Panc1 (cell line): ENCODE measurements at regions not wholly inside any gene's neighbourhood (a gene's known extent, or its start where the extent isn't known, plus 50 kb on each side); places are given as distances from the start of the nearest gene placed in this dataset.

Experiments
- ATAC-seq: fragments of 200-7000 bp; cut with Tn5 transposase; 2 replicates; pipeline ENCODE4 v1.9.1; 2020; ENCODE audit warnings: mild to moderate bottlenecking, moderate library complexity
- BruUV-seq: library from RNA; stranded (reverse); fragments of 400-500 nt; replicated peaks from 2 replicates; lab custom pipeline; 2021; lab: Mats Ljungman, UMichigan
- CTCF ChIA-PET: fragments of 300-600 bp; sonication (Branson Sonifier 250); formaldehyde crosslinking; loops from one replicate; lab custom pipeline; 2022; ENCODE audit warnings: antibody characterized with exemption; lab: Charles Lee
- POLR2A ChIA-PET: fragments of 300-600 bp; sonication (Branson Sonifier 250); formaldehyde crosslinking; loops from one replicate; lab custom pipeline; 2022; ENCODE audit warnings: antibody characterized with exemption; lab: Charles Lee
- DNase-seq: peaks from one replicate; pipeline ENCODE4 v3.0.0-alpha.2; 2010; ENCODE audit warnings: low read depth, low spot score
- H3K27ac ChIP-seq: 2 replicates; pipeline ENCODE4 v1.5.1; 2011; ENCODE audit warnings: mild to moderate bottlenecking, low read length, inconsistent platforms
- H3K27me3 ChIP-seq: fragments of 200-500 bp; sonication (Bioruptor generic); 2 replicates; pipeline ENCODE4 v1.6.0; 2014; ENCODE audit warnings: low read length, inconsistent platforms; ENCODE audit not compliant: control insufficient read depth, insufficient read depth
- H3K36me3 ChIP-seq: fragments of 200-500 bp; sonication (Bioruptor generic); 2 replicates; pipeline ENCODE4 v1.5.1; 2014; ENCODE audit warnings: inconsistent platforms, mild to moderate bottlenecking, low read length, moderate library complexity; ENCODE audit not compliant: control insufficient read depth, insufficient read depth
- H3K4me1 ChIP-seq: 2 replicates; pipeline ENCODE4 v1.5.1; 2011; ENCODE audit warnings: inconsistent platforms, mild to moderate bottlenecking, low read length, moderate library complexity; ENCODE audit not compliant: control insufficient read depth, insufficient read depth
- H3K4me3 ChIP-seq, 2 experiments: 2 replicates each; pipeline ENCODE4 v1.5.1; 2011 to 2012; ENCODE audit warnings: low read depth in 2 of 2, low read length in 2 of 2, mild to moderate bottlenecking in 2 of 2, inconsistent platforms in 1 of 2, moderate library complexity in 1 of 2
- H3K9me3 ChIP-seq: fragments of 200-500 bp; sonication (Bioruptor generic); 2 replicates; pipeline ENCODE4 v1.5.1; 2014; ENCODE audit warnings: low read depth, mild to moderate bottlenecking, inconsistent platforms, low read length, moderate library complexity; ENCODE audit not compliant: control insufficient read depth, insufficient read depth
- POLR2AphosphoS5 ChIP-seq: IDR thresholded peaks from 2 replicates; pipeline ENCODE4 v1.6.1; 2012; ENCODE audit warnings: mild to moderate bottlenecking, low read depth, low read length, moderate library complexity
- SIN3A ChIP-seq: IDR thresholded peaks from 2 replicates; pipeline ENCODE4 v1.6.1; 2012; ENCODE audit warnings: low read depth, mild to moderate bottlenecking, low read length, moderate library complexity, borderline replicate concordance; ENCODE audit not compliant: insufficient read depth
- TCF7L2 ChIP-seq: IDR thresholded peaks from 2 replicates; pipeline ENCODE4 v1.6.1; 2011; ENCODE audit warnings: mild to moderate bottlenecking, low read depth, low read length, inconsistent platforms
- in situ Hi-C: cut with HindIII; loops from 2 replicates; pipeline ENCODE4 v1.10.0; 2016; ENCODE audit warnings: low sequenced_read_pairs, low pct_unique_long_range_greater_than_20kb
- intact Hi-C: fragments of 100-400 bp; cut with micrococcal nuclease; formaldehyde crosslinking; loops from one replicate; pipeline ENCODE4 v1.10.0; 2022; ENCODE audit not compliant: unreplicated experiment
- TF ChIP-seq, protein P1 (sequence below): fragments of 450-650 bp; IDR thresholded peaks from 2 replicates; pipeline ENCODE4 v1.5.1; 2017; ENCODE audit warnings: mild to moderate bottlenecking
- TF ChIP-seq, protein P2 (sequence below), 2 experiments: IDR thresholded peaks; 2 replicates each; pipeline ENCODE4 v1.6.1; 2011 to 2012; ENCODE audit warnings: low read depth in 2 of 2, control low read depth in 1 of 2, low read length in 1 of 2, mild to moderate bottlenecking in 1 of 2, moderate library complexity in 1 of 2; ENCODE audit not compliant: insufficient read depth in 1 of 2

GRCh38 chr5:121188849-121189248 is 662.8 kb upstream of the FTMT start:
- H3K36me3 ChIP-seq = no peaks in the 10 kb centered on the region
- ChIA-PET CTCF (no interaction called here), POLR2A (interaction anchor here (0.6 kb wide), 1 partner anchor 156 kb away, joined by 3 read pairs; no protein-coding TSS in a partner anchor)
- DNase-seq = no peak
- H3K4me3 ChIP-seq = no peak overlapping the region
- intact Hi-C loops = no loop called here
- H3K9me3 ChIP-seq = no peaks in the 10 kb centered on the region
- no peak for ATAC-seq
- in situ Hi-C loops = no loop called here
- no peaks in the 10 kb centered on the region for H3K27me3 ChIP-seq
- H3K4me1 ChIP-seq = no peaks in the 10 kb centered on the region
- no TSS peak for BruUV-seq
- no peak overlapping the region for H3K27ac ChIP-seq
- TF ChIP-seq, protein P1, sequence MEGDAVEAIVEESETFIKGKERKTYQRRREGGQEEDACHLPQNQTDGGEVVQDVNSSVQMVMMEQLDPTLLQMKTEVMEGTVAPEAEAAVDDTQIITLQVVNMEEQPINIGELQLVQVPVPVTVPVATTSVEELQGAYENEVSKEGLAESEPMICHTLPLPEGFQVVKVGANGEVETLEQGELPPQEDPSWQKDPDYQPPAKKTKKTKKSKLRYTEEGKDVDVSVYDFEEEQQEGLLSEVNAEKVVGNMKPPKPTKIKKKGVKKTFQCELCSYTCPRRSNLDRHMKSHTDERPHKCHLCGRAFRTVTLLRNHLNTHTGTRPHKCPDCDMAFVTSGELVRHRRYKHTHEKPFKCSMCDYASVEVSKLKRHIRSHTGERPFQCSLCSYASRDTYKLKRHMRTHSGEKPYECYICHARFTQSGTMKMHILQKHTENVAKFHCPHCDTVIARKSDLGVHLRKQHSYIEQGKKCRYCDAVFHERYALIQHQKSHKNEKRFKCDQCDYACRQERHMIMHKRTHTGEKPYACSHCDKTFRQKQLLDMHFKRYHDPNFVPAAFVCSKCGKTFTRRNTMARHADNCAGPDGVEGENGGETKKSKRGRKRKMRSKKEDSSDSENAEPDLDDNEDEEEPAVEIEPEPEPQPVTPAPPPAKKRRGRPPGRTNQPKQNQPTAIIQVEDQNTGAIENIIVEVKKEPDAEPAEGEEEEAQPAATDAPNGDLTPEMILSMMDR = no peak
- TF ChIP-seq, protein P2, sequence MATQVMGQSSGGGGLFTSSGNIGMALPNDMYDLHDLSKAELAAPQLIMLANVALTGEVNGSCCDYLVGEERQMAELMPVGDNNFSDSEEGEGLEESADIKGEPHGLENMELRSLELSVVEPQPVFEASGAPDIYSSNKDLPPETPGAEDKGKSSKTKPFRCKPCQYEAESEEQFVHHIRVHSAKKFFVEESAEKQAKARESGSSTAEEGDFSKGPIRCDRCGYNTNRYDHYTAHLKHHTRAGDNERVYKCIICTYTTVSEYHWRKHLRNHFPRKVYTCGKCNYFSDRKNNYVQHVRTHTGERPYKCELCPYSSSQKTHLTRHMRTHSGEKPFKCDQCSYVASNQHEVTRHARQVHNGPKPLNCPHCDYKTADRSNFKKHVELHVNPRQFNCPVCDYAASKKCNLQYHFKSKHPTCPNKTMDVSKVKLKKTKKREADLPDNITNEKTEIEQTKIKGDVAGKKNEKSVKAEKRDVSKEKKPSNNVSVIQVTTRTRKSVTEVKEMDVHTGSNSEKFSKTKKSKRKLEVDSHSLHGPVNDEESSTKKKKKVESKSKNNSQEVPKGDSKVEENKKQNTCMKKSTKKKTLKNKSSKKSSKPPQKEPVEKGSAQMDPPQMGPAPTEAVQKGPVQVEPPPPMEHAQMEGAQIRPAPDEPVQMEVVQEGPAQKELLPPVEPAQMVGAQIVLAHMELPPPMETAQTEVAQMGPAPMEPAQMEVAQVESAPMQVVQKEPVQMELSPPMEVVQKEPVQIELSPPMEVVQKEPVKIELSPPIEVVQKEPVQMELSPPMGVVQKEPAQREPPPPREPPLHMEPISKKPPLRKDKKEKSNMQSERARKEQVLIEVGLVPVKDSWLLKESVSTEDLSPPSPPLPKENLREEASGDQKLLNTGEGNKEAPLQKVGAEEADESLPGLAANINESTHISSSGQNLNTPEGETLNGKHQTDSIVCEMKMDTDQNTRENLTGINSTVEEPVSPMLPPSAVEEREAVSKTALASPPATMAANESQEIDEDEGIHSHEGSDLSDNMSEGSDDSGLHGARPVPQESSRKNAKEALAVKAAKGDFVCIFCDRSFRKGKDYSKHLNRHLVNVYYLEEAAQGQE (IDR thresholded peaks at IDR 0.05; ENCODE audit: insufficient read depth in 1 of 2, low read depth in 2 of 2, low read length in 1 of 2) = no peak
- TF ChIP-seq POLR2AphosphoS5 = no peak
- no peak for TF ChIP-seq TCF7L2
- TF ChIP-seq SIN3A = no peak

DNA sequence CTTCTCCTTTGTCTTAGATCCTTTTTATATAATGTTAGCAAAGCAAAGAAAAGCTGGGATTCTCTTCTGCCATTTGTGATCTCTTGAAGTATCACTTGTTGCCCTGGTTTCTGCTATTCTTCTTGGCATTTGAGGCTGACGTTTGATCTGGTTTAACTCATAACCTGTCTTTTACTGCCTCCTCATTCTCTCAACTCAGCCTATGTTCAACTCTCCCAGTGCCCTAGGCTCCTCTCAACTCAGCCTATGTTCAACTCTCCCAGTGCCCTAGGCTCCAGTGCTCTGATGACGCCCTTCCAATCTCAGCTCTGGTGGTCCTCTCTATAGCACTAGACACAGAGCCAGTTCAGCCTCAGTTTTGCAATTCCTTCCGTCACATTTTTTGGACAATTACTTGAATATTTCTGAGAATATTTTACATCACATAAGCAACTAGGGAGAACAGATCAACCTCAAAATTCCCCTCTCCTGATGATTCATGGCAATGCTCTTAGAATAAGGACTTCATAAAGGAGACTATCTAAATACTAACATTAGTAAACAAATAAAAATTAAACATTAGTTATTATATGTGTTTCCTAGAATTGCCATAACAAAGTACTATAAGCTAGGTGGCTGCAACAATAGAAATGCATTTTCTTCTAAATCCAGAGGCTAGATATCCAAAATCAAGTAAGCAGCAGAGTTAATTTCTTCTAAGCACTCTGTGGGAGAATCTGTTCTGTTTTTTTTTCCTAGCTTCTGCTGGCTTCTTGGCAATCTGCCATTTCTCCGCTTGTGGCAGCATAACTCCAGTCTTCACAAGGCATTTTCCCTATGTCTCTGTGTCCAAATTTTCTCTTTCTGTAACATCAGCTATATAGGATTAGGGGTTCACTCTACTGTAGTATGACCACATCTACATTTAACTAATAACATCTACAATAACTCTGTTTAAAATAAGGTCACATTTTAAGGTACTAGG is 662.1 kb upstream of the FTMT start:
- H3K4me3 ChIP-seq = no peak overlapping the region
- H3K36me3 ChIP-seq = no peaks in the 10 kb centered on the region
- H3K27me3 ChIP-seq = no peaks in the 10 kb centered on the region
- H3K27ac ChIP-seq = no peak overlapping the region
- in situ Hi-C loops (no loop called here), intact Hi-C loops (no loop called here)
- ChIA-PET POLR2A (no interaction called here), CTCF (no interaction called here)
- no peaks in the 10 kb centered on the region for H3K9me3 ChIP-seq
- no peaks in the 10 kb centered on the region for H3K4me1 ChIP-seq
- ATAC-seq = no peak
- no peak for DNase-seq
- no TSS peak for BruUV-seq
- TF ChIP-seq, protein P2 (IDR thresholded peaks at IDR 0.05; ENCODE audit: insufficient read depth in 1 of 2, low read depth in 2 of 2, low read length in 1 of 2) = no peak
- TF ChIP-seq, protein P1 = no peak
- no peak for TF ChIP-seq SIN3A
